H1 (cell line): ENCODE measurements at regions not wholly inside any gene's neighbourhood (a gene's known extent, or its start where the extent isn't known, plus 50 kb on each side); places are given as distances from the start of the nearest gene placed in this dataset.

ENCODE experiments used
- CTBP2 ChIP-seq: IDR thresholded peaks from 2 replicates; pipeline ENCODE4 v1.7.0; 2011; ENCODE audit warnings: borderline replicate concordance, mild to moderate bottlenecking, moderate library complexity, mixed read lengths, low read length; ENCODE audit not compliant: insufficient read depth, insufficient read length
- KDM1A ChIP-seq: fragments of 200-600, 300-600 bp; sonication (generic); IDR thresholded peaks from 2 replicates; pipeline ENCODE4 v1.7.1; 2016; ENCODE audit warnings: mild to moderate bottlenecking, low read length, borderline replicate concordance
- MAX ChIP-seq: IDR thresholded peaks from 2 replicates; pipeline ENCODE4 v1.6.1; 2012; ENCODE audit warnings: inconsistent platforms

- no peak for TF ChIP-seq MAX
- TF ChIP-seq KDM1A: no peak
- no peak for TF ChIP-seq CTBP2
- TF ChIP-seq, all 59 proteins: peak for 0
These were observed 68.4 kb downstream of the ANXA1 start (continued) for GRCh38 chr9:73219985-73220626.
